Hematopoietic multipotent progenitor cell treated with erythropoietin and hydrocortisone succinate and interleukin-3 and kit ligand, for 15 days (in vitro differentiated cells): ENCODE measurements at regions not wholly inside any gene's neighbourhood (a gene's known extent, or its start where the extent isn't known, plus 50 kb on each side); places are given as distances from the start of the nearest gene placed in this dataset.

ENCODE experiments used
- DNase-seq: peaks from one replicate; pipeline ENCODE4 v3.0.0-alpha.2; 2015; ENCODE audit warnings: low spot score

DNA sequence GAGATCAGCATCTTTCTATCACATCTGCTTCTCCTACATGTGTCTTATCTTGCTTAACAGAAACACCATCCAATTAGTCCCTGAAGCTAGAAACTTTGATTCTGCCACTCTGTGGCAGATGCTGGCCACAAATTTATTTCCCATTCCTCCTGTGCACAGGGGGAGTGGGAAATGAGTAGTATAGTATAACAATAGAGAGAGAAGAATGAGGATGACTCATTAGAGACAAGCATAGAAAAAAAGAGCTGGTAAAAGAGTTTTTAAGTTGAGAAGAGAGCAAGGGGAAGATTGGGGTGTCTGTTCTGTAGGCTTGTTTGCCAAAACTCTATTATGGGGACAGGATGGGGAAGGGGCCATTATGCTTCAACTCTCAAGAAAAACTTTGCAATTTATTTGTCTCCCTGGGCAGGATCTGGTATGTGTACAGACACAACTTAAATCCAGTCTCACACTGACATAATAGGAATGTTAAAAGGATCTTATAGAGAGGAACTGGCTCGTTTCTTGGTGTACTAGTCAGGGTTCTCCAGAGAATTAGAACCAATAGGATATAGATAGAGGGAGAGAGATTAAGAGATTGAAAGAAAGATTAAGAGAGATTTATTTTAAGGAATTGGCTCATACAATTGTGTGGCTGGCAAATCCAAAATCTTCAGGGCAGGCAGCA lies 142.6 kb upstream of the CPSF6 start:
- DNase-seq: no peak

DNA sequence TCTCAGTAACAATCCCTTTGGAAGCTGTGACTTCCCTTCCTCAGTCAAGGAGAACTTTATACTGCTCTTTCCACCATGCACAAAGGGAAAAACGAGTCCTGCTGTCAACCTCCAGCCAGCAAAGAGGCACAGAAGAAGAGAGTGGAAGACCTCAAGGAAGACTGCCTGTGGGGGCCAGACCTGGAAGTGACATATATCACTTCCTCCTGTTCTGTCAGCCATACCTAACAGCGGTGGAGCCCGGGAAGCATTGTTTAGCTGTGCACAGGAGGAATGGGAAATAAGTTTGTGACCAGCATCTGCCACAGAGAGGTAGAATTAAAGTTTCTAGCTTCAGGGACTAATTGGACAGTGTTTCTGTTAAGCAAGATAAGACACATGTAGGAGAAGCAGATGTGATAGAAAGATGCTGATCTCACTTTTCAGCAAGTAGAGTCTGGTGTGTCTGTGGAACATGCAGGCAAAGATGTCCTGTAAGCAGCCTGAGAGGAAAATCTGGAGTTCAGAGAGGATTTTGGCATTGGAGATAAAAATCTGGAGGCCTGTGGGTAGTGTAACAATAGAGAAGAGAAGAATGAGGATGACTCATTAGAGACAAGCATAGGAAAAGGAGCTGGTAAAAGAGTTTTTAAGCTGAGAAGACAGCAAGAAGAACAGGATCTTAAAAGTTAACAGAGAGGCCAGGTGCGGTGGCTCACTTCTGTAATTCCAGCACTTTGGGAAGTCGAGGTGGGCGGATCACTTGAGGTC lies 141.6 kb upstream of the CPSF6 start:
- no peak for DNase-seq

- no peak for DNase-seq
These were observed 140.1 kb upstream of the CPSF6 start for GRCh38 chr12:69099201-69099837.

- DNase-seq: no peak
These were observed 137.9 kb upstream of the CPSF6 start for GRCh38 chr12:69101505-69101904.

- no peak for DNase-seq
These were observed 136.5 kb upstream of the CPSF6 start for GRCh38 chr12:69102856-69103255.

DNA sequence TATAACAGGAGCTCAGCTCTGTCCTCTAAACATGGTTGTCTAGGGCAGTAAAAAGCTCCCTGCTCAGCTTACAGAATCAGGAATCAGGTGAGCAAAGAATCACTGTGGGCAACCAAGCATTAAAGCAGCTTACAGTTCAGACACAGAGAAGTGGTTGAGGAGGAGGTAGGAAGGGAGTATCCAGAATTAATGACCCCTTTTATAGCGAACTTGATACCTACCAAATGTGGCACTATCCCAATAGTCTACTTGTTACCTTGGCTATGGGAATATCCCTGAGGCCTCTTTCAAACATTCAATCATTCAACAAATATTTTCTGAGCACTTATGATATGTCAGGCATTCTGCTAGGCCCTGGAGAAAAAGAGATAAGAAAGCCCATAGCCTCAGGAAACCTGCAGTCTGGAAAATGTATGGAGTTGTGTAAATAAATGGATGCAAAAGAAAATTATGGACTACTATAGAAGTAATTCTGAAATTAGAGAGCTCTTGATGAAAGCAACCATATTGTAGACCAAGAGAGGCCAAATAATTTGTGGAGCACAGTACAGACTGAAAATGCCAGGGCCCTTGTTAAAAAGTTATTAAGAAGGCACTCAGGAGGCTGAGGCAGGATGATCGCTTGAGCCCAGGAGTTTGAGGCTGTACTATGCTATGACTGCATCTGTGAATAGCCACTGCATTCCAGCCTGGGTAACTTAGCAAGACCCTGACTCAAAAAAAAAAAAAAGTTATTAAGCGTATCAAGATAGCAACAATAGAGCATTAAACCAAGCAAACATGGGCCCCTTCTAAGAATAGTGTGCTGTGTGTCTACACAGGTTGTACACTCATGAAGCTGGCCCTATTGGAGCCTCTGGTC lies 134.0 kb upstream of the CPSF6 start:
- DNase-seq: no peak

DNA sequence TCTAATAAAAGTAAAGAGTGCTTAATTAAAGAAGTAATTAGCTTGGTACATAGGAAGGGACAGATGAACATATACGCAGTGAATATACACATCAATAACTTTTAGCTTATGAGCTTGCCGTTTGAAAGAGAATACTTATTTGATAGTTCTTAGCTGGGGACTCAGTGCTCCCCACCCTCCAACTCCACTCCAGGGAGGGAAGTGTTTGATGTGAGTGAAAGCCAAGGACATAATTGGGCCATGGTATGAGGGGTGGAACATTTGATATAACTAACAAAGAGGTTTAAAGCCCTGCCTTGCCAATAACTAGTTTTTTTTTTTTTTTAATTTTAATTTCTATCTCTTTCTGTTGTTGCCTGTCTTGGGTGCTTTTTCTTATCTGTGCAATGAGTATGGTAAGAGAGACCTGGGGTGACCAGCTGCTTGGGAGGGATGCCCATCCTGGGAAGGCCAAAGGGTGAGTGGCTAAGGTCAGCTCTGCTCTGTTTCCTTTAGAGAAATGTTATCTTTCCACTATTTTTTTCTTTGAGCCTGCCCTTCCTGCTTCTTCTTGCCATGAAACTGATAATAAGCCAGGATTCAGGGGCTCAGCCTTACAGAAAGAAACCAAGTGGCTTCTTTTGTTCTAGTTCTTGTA lies 132.8 kb upstream of the CPSF6 start:
- no peak for DNase-seq

DNA sequence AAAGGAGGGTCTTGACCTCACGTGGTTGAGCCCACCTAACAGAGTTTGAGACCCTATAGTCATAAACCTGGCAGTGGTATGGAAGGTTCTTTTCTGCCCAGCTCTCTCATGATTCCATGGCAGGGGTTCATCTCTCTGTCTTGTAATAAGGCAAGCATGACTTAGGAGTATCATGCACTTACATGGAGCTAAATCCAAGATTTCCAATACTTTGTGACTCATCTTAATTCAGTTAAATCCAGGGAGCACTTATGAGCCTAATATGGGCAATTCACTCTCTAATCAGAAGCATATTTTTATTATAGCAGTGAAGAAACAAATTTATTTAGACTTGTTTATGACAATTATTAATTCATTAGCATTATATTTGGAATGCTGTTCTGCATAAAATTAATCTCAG lies 131.8 kb upstream of the CPSF6 start:
- DNase-seq: no peak

DNA sequence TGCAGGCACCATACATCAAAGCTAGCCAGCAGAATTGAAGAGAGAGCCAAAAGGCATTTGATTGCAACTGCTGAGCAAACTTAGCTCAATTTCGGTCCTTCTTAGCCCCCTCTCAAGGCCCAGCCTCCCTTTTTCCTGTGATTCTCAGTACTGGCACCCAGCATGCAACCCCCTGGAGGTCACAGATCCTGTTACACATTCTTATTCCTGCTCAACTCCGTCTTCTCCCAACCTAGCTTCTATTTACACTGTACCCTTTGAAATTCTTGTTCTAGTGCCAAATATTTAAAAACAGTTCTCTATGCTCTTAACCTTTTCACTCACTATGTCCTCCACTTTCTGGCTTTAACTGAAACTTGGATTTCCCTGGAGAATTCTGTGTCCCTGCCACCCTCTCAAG lies 131.3 kb upstream of the CPSF6 start:
- DNase-seq: no peak

GRCh38 chr12:69112616-69113015 lies 126.8 kb upstream of the CPSF6 start:
- no peak for DNase-seq

GRCh38 chr12:69115099-69115498 lies 124.3 kb upstream of the CPSF6 start:
- DNase-seq: no peak

DNA sequence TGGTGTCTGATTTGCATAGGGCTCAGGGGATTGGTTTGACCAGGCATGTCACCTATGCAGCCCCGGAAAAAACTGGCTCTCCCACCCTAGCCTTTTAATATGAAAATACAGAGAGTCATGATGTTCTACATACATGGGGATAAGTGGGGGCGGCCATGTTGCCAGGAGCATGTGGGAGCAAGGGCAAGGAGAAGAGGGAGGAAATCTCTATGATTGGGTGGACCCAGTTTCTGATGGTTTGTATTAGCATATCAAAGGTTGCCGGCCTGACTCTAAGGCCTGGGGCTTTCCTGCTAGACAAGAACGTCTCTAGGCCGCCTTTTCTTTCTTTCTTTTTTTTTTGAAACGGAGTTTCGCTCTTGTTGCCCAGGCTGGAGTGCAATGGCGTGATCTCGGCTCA lies 123.4 kb upstream of the CPSF6 start:
- DNase-seq: no peak

GRCh38 chr12:69117566-69118266 lies 121.7 kb upstream of the CPSF6 start:
- no peak for DNase-seq

DNA sequence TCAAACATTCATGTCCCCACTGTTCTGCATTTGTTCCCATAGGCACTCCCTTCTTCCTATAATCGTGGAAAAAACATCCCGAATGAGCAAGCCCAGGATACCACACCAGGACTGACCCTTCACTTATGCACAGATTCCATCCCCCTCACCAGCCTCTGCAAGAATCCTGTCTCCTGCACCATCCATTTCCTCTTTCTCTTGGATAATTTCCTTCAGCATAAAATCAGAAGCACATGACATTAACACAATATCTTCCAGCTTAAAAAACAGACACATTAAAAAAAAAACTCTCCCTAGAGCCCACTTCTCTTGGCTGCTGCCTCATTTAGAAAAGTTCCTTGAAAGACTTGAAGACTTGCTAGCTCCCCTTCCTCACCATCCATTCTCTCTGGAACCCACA lies 120.9 kb upstream of the CPSF6 start:
- DNase-seq: no peak

DNA sequence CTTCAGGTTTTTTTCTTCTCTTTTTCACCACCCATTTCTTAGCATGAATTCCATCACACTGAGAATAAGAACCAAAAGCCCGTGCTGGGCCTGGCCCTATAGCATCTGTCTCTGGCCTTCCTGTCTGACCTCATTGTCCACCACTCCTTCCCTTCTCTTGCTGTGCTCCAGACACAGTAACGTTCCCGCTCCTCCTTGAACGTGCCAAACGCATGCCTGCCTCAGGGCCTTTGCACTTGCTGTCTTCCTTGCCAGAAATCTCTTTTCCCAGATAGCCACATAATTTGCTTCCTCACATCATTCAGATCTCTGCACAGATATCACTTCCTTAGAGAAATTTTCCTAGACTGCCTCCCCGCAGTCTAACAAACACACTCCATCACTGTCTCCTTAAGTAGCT lies 119.6 kb upstream of the CPSF6 start:
- no peak for DNase-seq

DNA sequence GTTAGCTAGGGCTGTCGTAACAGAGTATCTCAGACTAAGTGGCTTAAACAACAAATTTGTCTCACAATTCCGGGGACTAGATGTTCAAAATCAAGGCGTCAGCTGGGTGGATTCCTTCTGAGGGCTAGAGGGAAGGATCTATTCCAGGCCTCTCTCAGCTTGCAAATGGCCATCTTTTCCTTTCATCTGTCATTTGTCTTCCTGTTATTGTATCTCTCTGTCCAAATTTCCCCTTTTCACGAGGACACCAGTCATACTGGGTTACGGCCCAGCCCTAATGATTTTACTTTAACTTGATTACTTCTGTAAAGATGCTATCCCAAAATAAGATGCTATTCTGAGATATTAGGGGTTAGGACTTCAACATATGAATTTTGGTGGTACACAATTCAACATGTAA lies 119.0 kb upstream of the CPSF6 start:
- no peak for DNase-seq

GRCh38 chr12:69123311-69123710 lies 116.1 kb upstream of the CPSF6 start:
- no peak for DNase-seq

GRCh38 chr12:69123919-69124638 lies 115.3 kb upstream of the CPSF6 start:
- no peak for DNase-seq

DNA sequence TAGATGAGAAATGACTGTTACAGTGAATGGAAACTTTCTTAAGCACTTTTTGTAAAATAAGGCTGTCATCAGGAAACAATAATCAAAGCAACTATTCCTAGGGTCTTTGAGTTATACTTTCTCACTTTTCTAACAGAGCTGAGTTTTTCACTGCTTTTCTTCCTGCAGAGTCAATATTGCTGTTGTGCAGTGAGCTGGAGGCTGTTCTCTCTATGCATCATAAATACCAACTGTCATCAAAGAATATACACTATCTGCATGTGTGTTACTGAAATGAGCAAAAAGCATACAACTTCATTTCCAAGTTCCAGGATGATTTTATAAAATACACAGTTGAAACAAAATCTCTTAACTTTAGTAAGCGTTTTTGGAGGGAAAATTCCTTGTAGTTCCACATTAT lies 110.4 kb upstream of the CPSF6 start:
- DNase-seq: no peak

- no peak for DNase-seq
These were observed 109.8 kb upstream of the CPSF6 start for GRCh38 chr12:69129564-69129963.

DNA sequence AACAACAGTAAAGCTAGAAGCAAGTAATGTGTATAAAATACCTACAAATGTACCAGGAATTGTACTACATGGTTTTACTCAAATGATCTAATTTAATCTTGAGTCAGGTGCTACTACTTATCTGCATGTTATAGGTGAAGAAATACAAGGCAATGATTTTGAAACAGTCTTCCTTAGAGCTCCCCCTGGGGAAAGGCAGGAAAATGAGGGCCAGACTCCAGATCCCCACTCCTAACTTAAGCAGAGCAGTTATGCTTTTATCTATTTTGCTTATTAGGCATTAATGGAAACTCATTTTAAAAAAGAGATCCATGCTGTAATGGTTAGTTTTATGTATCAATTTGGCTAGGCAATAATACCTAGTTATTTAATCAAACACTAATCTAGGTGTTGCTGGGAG lies 109.3 kb upstream of the CPSF6 start:
- DNase-seq: no peak
